HG03575 (cell line): ENCODE measurements at regions not wholly inside any gene's neighbourhood (a gene's known extent, or its start where the extent isn't known, plus 50 kb on each side); places are given as distances from the start of the nearest gene placed in this dataset.

Experiments
- ATAC-seq: cut with Tn5 transposase; IDR thresholded peaks from one replicate; pipeline ENCODE4 v1.9.1; 2021; ENCODE audit not compliant: unreplicated experiment, insufficient number of reproducible peaks, low FRiP score; ENCODE audit errors: extremely low read depth

DNA sequence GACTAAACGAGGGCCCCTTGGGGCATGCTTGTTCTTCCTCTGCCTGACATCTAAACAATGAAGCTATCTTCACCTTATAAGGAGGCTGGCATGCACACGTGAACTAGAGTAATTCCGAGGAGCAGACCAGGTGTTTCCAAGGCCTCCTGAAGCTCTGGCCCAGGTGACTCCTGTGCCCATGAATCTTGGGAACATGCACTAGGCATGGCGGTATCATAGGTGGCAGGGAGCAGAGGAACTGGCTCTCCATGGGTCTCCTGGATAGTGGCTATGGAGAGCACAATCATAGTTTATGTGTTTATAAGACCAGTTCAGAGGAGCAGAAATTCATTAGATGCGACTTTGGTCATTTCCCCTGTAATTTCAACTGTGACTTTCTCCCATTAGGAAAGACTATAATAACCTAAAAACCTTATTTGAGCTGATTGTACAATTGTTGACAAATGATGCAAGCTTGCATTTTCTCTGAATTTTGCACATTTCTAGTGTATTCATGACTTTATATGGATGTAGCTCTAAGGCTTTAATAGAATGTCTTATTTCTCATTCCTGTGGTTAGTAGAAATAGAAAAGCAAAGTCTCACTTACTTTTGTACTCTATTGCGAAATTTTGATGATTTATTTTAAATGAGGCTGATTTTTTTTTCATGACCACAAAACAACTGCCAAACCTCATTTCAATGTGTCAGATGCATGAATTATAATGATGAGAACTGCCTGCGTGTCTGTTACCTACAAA lies 135.3 kb upstream of the RPS23 start:
- ATAC-seq: no peak

DNA sequence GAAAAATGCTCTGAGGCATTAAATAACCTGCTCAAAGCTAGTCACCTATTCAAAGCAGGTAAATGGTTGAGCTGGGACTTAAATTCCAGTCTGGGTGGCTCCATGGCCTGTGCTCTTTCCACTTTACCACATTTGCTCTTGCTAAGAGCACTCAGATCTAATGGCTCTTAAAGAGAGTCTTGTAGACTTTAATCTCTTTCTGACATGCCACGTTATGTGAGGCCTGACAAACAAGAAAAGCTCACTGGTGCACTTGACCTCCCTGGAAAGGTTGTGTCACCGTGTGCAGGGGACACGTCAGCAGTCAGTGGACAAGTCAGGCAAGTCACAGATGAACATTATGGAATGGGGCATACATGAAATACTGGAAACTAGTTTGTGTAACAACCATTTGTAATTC lies 129.9 kb upstream of the RPS23 start:
- no peak for ATAC-seq

DNA sequence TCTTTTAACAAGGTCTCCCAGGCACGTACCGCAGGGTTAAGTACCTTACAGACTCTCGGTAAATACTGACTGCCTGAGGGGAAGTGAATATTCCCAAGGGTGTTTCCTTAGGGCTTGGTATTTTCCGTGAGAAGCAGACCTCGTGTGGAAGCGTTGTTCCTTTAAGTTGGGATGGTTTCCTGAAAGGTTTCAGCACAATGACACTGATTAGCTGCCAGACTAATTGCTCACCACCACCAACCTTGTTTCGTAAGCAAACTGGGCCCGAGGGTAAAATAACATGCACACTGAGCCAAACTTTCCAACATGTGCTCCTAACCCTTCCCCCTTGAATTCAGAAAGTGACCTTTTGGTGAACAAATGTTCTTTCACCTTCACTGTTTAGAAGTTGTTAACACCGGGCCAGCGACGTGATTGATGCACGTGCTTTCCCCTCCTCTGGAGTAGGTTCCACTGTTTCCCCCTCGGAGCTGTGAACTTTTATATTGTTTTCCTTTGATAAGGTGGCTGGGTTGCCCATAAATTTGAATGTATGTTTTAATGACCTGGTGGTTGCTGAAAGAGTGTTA lies 128.1 kb upstream of the RPS23 start:
- no peak for ATAC-seq

DNA sequence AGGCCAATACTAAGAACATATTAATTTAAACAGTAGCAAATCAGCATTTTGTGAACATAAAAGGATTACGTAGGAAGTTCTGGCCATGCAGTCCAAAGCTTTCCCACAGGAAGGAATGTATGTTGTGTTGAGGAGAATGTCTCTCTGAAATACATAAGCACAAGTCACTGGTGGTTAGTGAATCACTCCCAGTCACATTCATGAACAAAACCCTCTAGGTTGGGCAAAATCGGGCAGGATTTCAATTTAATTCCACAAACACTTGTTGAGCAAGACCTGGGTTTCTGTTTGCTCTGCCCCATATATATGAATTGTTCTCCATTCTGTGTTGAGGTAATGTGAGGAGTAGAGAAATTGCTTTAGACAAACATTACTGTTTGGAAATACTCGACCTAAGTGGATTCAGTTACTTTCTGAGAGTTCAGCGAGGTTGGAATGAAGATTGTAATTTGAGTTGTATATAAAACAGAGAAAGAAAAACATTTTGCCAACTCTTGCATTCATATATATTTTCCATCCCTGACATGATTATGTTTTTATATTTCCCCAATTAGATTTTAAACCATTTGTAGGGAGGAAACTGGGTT lies 127.6 kb upstream of the RPS23 start:
- no peak for ATAC-seq

DNA sequence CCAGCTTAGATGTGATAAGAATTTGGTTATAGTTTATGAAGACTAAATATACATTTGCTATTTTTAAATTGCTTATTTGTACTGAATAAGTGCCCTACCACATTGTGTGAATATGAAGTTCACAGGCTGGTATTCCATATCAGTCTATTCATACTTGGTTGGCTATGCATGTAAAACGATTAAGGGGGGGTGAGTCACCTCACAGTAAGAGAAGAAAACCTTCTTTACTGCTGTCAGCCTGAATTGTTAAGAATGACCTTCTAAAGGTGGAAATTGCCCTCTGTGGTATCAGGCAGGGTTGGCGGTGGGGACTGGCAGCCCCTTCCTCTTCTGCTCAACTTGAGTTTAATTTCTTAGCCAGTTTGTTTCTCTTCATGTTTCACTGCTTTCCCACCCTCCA lies 127.0 kb upstream of the RPS23 start:
- ATAC-seq: no peak

DNA sequence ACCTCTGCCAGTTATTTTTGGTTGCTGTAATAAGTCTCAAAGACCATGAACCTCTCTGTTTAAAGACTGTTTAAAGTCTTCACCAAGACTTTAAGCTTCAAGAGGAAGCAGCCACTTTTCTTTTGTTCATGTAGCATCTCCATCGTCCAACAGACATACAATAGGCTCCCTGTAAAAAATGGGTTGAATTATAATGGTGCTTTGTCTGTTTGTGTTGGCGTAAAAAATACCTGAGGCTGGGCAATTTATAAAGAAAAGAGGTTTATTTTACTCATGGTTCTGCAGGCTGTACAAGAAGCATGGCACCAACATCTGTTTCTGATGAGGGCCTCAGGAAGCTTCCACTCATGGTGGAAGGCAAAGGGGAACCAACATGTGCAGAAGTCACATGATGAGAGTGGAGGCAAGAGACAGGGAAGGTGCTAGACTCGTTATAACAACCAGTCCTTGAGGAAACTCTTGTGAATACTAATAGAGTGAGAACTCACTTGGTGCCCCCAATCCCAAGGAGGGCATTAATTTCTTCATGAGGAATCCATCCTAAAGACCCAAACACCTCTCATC lies 126.3 kb upstream of the RPS23 start:
- ATAC-seq: no peak

DNA sequence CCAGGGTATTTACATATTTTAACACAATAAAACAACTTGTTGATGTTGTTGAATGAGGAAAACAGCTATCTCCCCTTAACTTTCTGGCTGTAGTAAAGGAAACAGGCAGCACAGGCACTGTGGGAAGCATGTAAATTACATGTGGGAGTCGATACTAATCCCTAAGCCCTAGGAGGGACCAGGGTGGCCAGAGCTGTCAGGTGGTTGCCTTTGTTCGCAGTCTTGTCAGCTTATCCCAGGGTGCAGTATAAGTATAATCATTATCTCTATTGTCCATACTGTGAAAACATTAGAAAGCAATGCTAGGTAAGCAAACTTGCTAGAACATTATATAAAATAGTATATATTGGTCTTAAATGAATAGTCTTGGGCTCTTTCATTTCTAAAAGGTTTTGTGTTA lies 125.6 kb upstream of the RPS23 start:
- no peak for ATAC-seq

DNA sequence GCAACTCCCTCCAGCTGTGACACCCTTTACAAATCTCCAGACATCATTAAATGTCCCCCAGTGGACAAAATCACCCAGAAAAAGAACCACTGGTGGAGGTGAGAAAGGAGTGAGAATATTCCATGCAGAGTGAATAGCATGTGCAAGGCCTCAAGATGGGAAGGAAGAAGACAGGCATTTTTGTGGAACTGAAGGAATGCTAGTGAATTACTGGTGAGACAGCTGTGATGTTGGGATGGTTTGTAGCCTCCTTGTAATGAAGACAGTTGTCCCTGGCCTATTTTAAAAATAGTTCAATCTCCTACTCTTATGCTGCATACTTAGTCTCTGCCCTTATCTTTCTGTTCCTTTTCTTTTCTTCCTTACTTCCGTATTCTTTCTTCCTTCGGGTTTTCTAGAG lies 124.9 kb upstream of the RPS23 start:
- no peak for ATAC-seq

DNA sequence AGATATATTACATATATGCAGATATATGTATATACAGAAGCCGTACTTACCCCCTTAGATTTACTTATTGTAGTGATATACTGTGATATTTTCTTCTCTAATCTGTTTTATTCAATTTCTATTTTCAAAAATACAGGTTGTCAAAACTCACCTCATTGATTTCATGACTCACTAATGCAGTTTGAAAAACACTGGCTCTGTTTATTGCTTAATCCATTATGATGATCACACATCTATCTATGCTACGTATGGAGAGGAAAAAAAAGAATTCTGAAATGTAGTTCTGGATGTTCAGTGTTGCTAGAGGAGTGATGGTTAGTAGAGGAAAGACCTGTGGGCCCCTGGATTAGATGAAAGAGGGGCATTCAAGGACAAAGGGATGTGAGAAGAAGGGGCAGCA lies 121.0 kb upstream of the RPS23 start:
- no peak for ATAC-seq

DNA sequence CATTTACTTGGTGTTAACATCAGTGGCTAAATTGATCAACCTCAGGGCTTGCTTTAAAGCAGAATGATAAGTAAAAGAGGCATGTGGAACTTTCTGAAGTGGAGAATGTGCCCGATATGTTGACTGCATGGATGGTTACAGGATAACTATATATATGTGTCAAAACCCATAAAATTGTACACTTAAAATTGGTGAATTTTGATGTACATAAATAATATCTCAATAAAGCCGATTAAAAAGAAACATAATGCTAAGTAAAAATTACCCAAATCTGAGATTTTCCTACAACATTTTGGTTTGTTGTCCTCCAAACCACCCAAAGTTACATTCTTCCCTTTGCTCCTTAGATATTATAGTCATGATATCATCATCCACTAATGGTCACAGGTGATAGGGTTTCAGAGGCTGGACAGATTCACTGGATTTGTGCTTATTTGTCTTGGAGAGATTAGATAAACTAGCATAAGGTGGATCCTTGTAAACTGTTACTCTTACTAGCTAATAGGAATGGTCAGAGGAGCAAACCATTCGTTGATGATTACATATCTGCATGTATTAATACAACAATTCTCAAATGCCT lies 119.7 kb upstream of the RPS23 start:
- ATAC-seq: no peak

DNA sequence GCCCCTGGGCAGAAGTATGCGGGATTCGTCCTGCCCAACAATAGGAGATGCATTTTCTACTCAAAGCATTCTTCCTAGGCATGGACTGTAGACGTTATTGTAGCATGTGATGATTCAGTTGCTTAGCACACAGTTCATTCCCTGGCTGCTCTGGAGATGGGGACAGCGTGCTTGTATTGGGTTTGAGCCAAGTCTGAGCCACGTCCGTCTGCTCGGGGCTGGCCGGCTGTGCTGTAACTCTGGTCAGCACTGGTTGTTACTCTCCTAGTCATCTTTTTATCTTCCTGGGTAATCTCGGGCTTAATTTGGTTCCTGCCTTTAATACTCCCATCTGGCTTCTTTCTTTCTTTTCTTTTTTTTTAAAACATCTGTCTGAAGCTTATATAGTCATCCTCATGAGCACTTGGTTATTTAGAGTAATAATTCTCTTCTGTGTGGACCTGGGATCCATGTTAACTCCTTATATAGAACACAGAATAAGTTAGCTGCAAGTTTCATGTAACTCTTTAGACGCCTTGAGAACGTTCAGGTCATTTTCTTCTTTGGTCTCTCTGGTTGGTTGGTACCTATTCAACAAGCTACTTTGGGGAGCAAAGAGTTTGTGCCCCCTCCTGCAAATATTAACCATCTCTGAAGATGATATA lies 118.8 kb upstream of the RPS23 start:
- ATAC-seq: no peak

DNA sequence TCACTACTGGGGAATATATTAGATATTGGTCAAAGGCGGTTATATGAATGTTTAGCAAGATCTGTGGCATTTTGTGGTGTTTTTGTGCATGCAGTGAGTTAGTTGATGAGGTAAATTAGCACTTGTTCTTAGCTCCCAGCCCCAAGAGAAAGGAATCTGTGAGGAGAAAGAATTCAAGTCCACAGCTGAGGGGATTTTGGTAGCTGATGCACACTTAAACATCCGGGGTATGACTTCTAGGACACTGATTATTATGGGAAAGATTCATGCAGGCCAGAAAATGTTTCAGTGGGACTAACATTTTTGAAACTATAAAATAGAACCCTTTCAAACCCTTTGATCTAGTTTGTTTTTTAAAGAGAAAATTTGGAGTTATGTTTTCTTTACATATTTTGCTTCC lies 118.2 kb upstream of the RPS23 start:
- ATAC-seq: no peak

DNA sequence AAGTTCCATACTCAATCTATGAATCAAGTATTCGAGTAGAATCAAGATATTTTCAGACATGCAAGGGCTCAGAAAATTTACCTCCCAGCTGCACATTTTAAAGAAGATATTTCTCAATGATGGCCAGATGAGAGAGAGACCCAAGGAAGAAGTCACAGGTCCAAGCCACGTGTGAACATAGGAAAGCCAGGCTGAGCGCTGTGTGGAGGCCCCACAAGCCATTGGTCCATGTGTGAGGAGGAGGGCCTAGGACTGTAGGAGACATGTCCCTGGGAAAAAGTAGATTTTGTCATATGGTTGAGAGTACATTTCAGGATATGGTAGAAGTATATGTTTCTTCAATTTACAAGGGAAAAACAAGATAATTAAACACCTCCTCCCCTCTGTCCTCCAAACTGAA lies 115.8 kb upstream of the RPS23 start:
- no peak for ATAC-seq

DNA sequence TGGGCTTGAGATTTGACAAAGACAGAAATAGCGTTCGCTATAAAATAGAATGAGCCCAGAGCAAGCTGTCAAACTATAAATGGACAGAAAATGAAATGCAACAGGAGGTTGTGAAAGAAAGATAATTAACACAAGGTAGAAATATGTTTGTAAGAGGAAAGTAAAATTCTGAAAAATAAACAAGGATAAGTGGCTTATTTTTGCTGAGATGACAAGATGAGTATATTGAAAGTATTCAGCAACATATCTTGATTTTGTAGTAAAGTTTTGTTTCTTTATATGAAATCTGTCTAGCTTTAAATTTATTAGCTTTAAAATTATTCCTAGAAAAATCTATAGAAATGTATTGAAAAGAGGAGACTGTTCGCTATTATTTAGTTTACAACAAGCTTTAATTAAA lies 111.9 kb upstream of the RPS23 start:
- no peak for ATAC-seq

DNA sequence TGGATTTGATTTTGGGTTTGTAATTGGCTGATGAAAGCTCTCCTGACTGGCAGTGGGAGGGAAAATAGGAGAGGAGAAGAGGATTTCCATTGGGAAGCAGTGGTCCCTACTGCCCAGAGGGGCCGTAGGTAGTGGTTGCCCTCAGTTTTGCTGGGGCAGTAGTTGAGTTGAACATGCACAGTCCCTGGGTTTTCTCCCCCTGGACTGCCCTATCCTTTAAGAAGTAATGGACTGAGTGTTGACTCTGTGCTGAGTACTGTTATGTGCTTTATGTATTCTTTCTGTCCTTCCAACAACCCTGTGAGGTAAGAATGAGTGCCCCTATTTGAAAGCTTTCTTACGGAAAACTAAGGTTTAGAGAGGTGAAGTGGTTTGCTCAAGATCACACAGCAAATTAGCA lies 111.2 kb upstream of the RPS23 start:
- no peak for ATAC-seq

DNA sequence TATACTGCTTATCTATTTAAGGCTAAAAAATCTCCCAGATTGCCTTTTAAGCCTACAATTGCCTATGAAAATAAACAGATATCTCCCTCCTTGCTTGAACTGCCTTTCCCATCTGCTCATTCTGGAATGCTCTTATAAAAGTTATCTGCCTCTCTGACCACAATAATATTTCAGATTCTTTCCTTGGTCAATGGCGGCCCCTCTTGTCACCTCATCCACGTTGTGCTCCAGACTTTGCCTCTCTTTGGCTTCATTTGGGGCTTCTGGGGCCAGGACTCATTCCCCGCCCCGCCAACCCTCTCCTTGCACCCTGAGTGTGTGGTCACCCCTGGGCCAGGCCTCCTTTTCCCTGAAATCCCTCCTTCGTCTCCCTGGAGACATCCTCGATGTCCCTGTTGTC lies 110.0 kb upstream of the RPS23 start:
- ATAC-seq: no peak

DNA sequence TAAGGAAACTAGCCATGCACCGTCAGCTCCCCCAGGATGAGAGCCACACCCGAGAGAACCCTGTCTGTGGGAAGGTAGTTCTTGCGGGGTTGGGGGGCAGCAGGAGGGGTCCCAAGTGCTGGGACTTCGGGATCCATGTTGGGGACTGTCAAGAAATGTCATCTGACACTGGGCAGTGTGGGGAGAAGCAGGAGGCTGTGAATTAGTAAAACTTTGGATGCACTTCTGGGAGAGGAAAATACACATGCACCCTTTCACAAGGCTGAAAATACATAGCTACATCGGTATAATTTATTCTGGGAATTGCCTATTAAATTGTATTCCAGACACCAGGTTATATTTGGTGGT lies 109.6 kb upstream of the RPS23 start:
- ATAC-seq: no peak

DNA sequence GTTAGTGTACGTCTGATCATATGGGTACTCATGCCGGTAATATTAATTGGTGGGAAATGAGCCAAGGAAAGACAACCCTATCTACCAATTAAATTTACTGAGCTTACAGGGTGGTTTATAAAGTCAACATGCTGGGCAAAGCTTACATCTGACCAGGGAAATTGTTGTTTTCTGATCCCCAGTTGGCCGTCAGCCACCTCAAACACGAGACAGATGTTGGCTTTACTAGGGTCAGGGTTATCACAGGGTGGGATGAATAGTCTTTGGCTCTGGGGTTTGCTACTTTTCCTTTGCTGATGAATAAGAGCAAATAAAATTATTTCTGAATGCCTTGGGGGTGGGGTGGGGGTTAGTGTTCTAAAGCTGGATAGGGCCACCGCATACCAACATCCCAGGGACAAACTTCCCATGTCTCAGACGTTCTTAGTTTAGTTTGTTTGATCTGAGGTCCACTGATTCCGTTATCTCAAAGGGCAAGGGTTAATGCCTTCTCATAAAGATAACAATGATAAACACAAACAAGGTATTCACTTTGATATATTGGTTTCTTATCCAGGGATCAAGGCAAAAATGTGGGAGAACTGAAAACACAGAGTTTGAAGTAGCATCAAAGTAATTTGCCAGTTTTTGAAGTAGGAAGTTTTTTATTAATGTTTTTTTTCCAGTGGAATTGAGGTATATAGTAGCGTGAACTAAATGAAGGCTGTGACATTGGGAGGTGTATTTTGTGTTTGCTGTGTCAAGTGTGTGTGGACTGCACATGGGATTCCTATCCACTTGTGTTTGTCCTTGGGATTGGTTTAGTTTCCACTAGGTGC lies 109.1 kb upstream of the RPS23 start:
- no peak for ATAC-seq

DNA sequence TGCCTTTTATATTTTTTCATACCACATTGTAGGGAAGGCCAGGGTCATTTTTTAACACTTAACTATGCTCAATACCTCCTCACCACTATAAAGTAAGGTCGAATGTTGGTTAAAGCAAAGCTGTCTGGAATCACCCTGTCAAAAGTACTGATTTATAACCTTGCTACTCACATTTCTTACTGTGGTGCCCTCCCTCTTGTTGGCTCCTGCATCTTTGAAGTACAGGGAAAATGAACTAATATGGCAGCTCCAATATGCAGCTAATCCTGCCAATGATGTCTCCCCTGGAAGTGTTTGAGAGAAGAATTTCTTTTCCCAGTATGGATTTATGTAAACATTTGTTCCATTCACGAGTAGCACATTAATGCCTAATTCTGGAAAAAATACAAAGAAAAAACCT lies 108.4 kb upstream of the RPS23 start:
- ATAC-seq: no peak
